ENCODE measurements at regions not wholly inside any gene's neighbourhood (a gene's known extent, or its start where the extent isn't known, plus 50 kb on each side); places are given as distances from the start of the nearest gene placed in this dataset.

- Histone ChIP-seq H3K4me3 (ENCODE audit: low read depth in 2 of 2, low read length in 1 of 2) (no peak overlapping the region), H3K4me1 (ENCODE audit: control insufficient read depth in 1 of 2, insufficient read depth in 2 of 2, low read depth in 1 of 2, low read length in 1 of 2) (no peaks in the 10 kb centered on the region), H3K9ac (no peak overlapping the region), H3K27me3 (ENCODE audit: insufficient read depth) (no peaks in the 10 kb centered on the region), H3K36me3 (replicated peaks in 1 of 2; ENCODE audit: control insufficient read depth in 1 of 2, insufficient read depth in 2 of 2, low read length in 1 of 2) (no peaks in the 10 kb centered on the region), H4K20me1 (ENCODE audit: insufficient read depth) (no peaks in the 10 kb centered on the region), H3K27ac (ENCODE audit: low read depth in 2 of 2, low read length in 1 of 2) (no peak overlapping the region), H3F3A (replicated peaks; ENCODE audit: insufficient read depth) (no peaks in the 10 kb centered on the region), H3K9me3 (peaks cover 9% of the 10 kb centered on the region; the same call in 1 of the 2 replicates), H3K79me2 (ENCODE audit: insufficient read depth) (no peaks in the 10 kb centered on the region), H2AFZ (ENCODE audit: low read depth) (no peak overlapping the region), H3K4me2 (no peak overlapping the region), H3K9me2 (peaks cover 3% of the 10 kb centered on the region; the same call in 1 of the 2 replicates)
- CTCF ChIA-PET, result interaction anchor here (0.6 kb wide), 2 partner anchors 241 to 689 kb away, joined by 3 read pairs; no protein-coding TSS in a partner anchor
- POLR2A ChIA-PET, result no interaction called here
- WGBS (ENCODE audit: low lambda C conversion rate), result 52% methylated on average over 1 of the region's 1 CpG
- TF ChIP-seq FOSL2 (IDR thresholded peaks at IDR 0.05; ENCODE audit: borderline replicate concordance, low read depth) (no peak), SIN3A (IDR thresholded peaks at IDR 0.05; ENCODE audit: borderline replicate concordance, low read depth, low read length) (no peak), ELF1 (IDR thresholded peaks at IDR 0.05) (no peak), NRF1 (IDR thresholded peaks at IDR 0.05; ENCODE audit: low read depth, low read length) (no peak), REST (IDR thresholded peaks at IDR 0.05; ENCODE audit: low read depth, low read length) (no peak), EZH2phosphoT487 (IDR thresholded peaks at IDR 0.05; ENCODE audit: borderline replicate concordance, low read depth) (no peak), CTCF (IDR thresholded peaks at IDR 0.05) (no peak), GABPA (IDR thresholded peaks at IDR 0.05; ENCODE audit: low read depth) (no peak), RAD21 (IDR thresholded peaks at IDR 0.05; ENCODE audit: low read length) (no peak), YY1 (IDR thresholded peaks at IDR 0.05; ENCODE audit: low read depth) (no peak), POLR2AphosphoS5 (IDR thresholded peaks at IDR 0.05; ENCODE audit: low read depth, low read length) (no peak), MAX (IDR thresholded peaks at IDR 0.05; ENCODE audit: low read depth) (no peak)
- no peak for DNase-seq
Measured at GRCh38 chr7:138405496-138405895, 54.6 kb upstream of the TRIM24 start.

- CTCF ChIA-PET, result interaction anchor here (0.6 kb wide), 1 partner anchor 100 kb away, joined by 3 read pairs; no protein-coding TSS in a partner anchor
- WGBS (ENCODE audit: low lambda C conversion rate), result 22% methylated on average over 4 of the region's 4 CpGs
- POLR2A ChIA-PET, result no interaction called here
Measured at GRCh38 chr7:138407792-138408191, 52.3 kb upstream of the TRIM24 start.

More at GRCh38 chr7:138407792-138408191, 52.3 kb upstream of the TRIM24 start:
- Histone ChIP-seq H3K27ac (ENCODE audit: low read depth in 2 of 2, low read length in 1 of 2) (no peak overlapping the region), H3K79me2 (ENCODE audit: insufficient read depth) (no peaks in the 10 kb centered on the region), H3K9ac (no peak overlapping the region), H3K4me1 (ENCODE audit: control insufficient read depth in 1 of 2, insufficient read depth in 2 of 2, low read depth in 1 of 2, low read length in 1 of 2) (no peaks in the 10 kb centered on the region), H3K4me2 (no peak overlapping the region), H3K9me2 (no peaks in the 10 kb centered on the region), H2AFZ (ENCODE audit: low read depth) (no peak overlapping the region), H3F3A (replicated peaks; ENCODE audit: insufficient read depth) (no peaks in the 10 kb centered on the region), H3K27me3 (ENCODE audit: insufficient read depth) (no peaks in the 10 kb centered on the region), H3K36me3 (replicated peaks in 1 of 2; ENCODE audit: control insufficient read depth in 1 of 2, insufficient read depth in 2 of 2, low read length in 1 of 2) (no peaks in the 10 kb centered on the region), H4K20me1 (ENCODE audit: insufficient read depth) (no peaks in the 10 kb centered on the region), H3K4me3 (ENCODE audit: low read depth in 2 of 2, low read length in 1 of 2) (no peak overlapping the region), H3K9me3 (0 out of 2 replicates have a peak, but pooled peaks cover 5% of the 10 kb centered on the region)
- TF ChIP-seq EP300 (IDR thresholded peaks at IDR 0.05; ENCODE audit: borderline replicate concordance in 1 of 2, low read depth in 1 of 2, low read length in 1 of 2) (no peak), RCOR1 (IDR thresholded peaks at IDR 0.05; ENCODE audit: low read length) (no peak), CTCF (IDR thresholded peaks at IDR 0.05) (no peak), CHD2 (IDR thresholded peaks at IDR 0.05; ENCODE audit: low read length, partially characterized antibody) (no peak)
- DNase-seq, result no peak

Data from SK-N-SH (cell line).